CD4-positive, alpha-beta T cell (primary cell): ENCODE measurements at regions not wholly inside any gene's neighbourhood (a gene's known extent, or its start where the extent isn't known, plus 50 kb on each side); places are given as distances from the start of the nearest gene placed in this dataset.

Source experiments
- ATAC-seq: fragments of 200-7000 bp; cut with Tn5 transposase; one replicate; pipeline ENCODE4 v1.10.0; 2022; ENCODE audit warnings: mild to moderate bottlenecking; ENCODE audit not compliant: poor library complexity
- CTCF ChIA-PET: fragments of 350-600 bp; sonication (Branson Sonifier 250); formaldehyde crosslinking; loops from one replicate; lab custom pipeline; 2021; ENCODE audit warnings: antibody characterized with exemption, inconsistent platforms; lab: Charles Lee
- POLR2A ChIA-PET: fragments of 350-600 bp; sonication (Branson Sonifier 250); formaldehyde crosslinking; loops from one replicate; lab custom pipeline; 2021; ENCODE audit warnings: antibody characterized with exemption, inconsistent platforms; lab: Charles Lee
- DNase-seq, 14 experiments: peaks; one replicate each; pipeline ENCODE4 v3.0.0-alpha.2; 2013 to 2020; ENCODE audit warnings: mixed read lengths in 2 of 14
- H3K27ac ChIP-seq, 2 donors: one replicate each; pipeline versions ENCODE4 v1.5.1 to v1.7.0; 2013; ENCODE audit warnings: low read length in 2 of 2, low read depth in 1 of 2, mild to moderate bottlenecking in 1 of 2
- H3K27me3 ChIP-seq, 2 experiments: 1 replicate in 1 of 2; 2 replicates in 1 of 2; pipeline versions ENCODE4 v1.6.1 to v1.7.0; 2013; ENCODE audit warnings: low read length in 2 of 2, control low read depth in 1 of 2, mild to moderate bottlenecking in 1 of 2, moderate library complexity in 1 of 2; ENCODE audit not compliant: insufficient read depth in 2 of 2, control insufficient read depth in 1 of 2
- H3K36me3 ChIP-seq: one replicate; pipeline ENCODE4 v1.6.1; 2013; ENCODE audit warnings: low read length, control low read depth; ENCODE audit not compliant: insufficient read depth
- H3K4me1 ChIP-seq: one replicate; pipeline ENCODE4 v1.6.1; 2013; ENCODE audit warnings: low read length, control low read depth; ENCODE audit not compliant: insufficient read depth
- H3K4me3 ChIP-seq: one replicate; pipeline ENCODE4 v1.5.1; 2013; ENCODE audit warnings: mild to moderate bottlenecking, low read length, moderate library complexity
- H3K9me3 ChIP-seq, 2 experiments: 1 replicate in 1 of 2; 2 replicates in 1 of 2; pipeline versions ENCODE4 v1.6.1 to v1.7.0; 2013; ENCODE audit warnings: low read length in 2 of 2, mild to moderate bottlenecking in 2 of 2, control low read depth in 1 of 2, moderate library complexity in 1 of 2; ENCODE audit not compliant: control insufficient read depth in 1 of 2, insufficient read depth in 1 of 2
- H3K27ac Mint-ChIP-seq: one replicate; pipeline ENCODE4 v1.8.0; 2020; ENCODE audit warnings: mixed read lengths
- H3K27me3 Mint-ChIP-seq: one replicate; pipeline ENCODE4 v1.8.0; 2021; ENCODE audit warnings: mixed read lengths
- H3K36me3 Mint-ChIP-seq: one replicate; pipeline ENCODE4 v1.8.0; 2021; ENCODE audit warnings: low read depth, mixed read lengths
- H3K4me1 Mint-ChIP-seq: one replicate; pipeline ENCODE4 v1.8.0; 2021; ENCODE audit warnings: low read depth, mixed read lengths
- H3K4me3 Mint-ChIP-seq: one replicate; pipeline ENCODE4 v1.8.0; 2020; ENCODE audit warnings: mild to moderate bottlenecking, mixed read lengths
- H3K9me3 Mint-ChIP-seq: one replicate; pipeline ENCODE4 v1.8.0; 2020; ENCODE audit warnings: mixed read lengths
- CTCF ChIP-seq: fragments of 200-600 bp; IDR thresholded peaks from one replicate; pipeline ENCODE4 v1.8.0; 2022; ENCODE audit warnings: antibody characterized with exemption, mild to moderate bottlenecking
- intact Hi-C, 2 experiments: fragments of 100-400 bp; cut with DNase I in 1 of 2; cut with micrococcal nuclease in 1 of 2; formaldehyde crosslinking; loops; one replicate each; pipeline versions ENCODE4 v1.15.1 to v1.9.0; 2023 to 2025; cut with DNase I, micrococcal nuclease

GRCh38 chr13:44221657-44222056 is 152.0 kb upstream of the SERP2 start:
- H3K4me3 ChIP-seq = no peak overlapping the region
- no peak for ATAC-seq
- POLR2A ChIA-PET = no interaction called here
- no peak overlapping the region for H3K27ac Mint-ChIP-seq
- TF ChIP-seq CTCF = no peak
- H3K36me3 ChIP-seq = no peaks in the 10 kb centered on the region
- DNase-seq = no peak
- no peaks in the 10 kb centered on the region for H3K9me3 ChIP-seq
- intact Hi-C loops = no loop called here
- no peaks in the 10 kb centered on the region for H3K27me3 Mint-ChIP-seq
- no peak overlapping the region for H3K27ac ChIP-seq
- no peaks in the 10 kb centered on the region for H3K4me1 ChIP-seq
- H3K4me3 Mint-ChIP-seq = no peak overlapping the region
- CTCF ChIA-PET = no interaction called here
- H3K4me1 Mint-ChIP-seq = no peaks in the 10 kb centered on the region
- no peaks in the 10 kb centered on the region for H3K36me3 Mint-ChIP-seq
- H3K9me3 Mint-ChIP-seq = no peaks in the 10 kb centered on the region
- no peaks in the 10 kb centered on the region for H3K27me3 ChIP-seq

GRCh38 chr13:44223770-44224444 is 149.7 kb upstream of the SERP2 start:
- CTCF ChIA-PET = interaction anchor here (0.6 to 2.3 kb wide), 3 partner anchors 10 to 86 kb away, joined by 3 to 5 read pairs (median 4); no protein-coding TSS in a partner anchor
- intact Hi-C loops = no loop called here
- H3K4me3 Mint-ChIP-seq = no peak overlapping the region

GRCh38 chr13:44224450-44225149 is 149.0 kb upstream of the SERP2 start:
- ATAC-seq = no peak
- no peak overlapping the region for H3K27ac Mint-ChIP-seq
- H3K27ac ChIP-seq = no peak overlapping the region
- no peaks in the 10 kb centered on the region for H3K9me3 ChIP-seq
- H3K36me3 ChIP-seq = no peaks in the 10 kb centered on the region
- no peaks in the 10 kb centered on the region for H3K27me3 Mint-ChIP-seq
- H3K4me1 Mint-ChIP-seq = no peaks in the 10 kb centered on the region
- no peak for TF ChIP-seq CTCF
- no peak overlapping the region for H3K4me3 Mint-ChIP-seq
- no peak overlapping the region for H3K4me3 ChIP-seq
- no peaks in the 10 kb centered on the region for H3K4me1 ChIP-seq
- H3K36me3 Mint-ChIP-seq = no peaks in the 10 kb centered on the region
- ChIA-PET POLR2A (interaction anchor here (0.6 kb wide), 1 partner anchor 35 kb away, joined by 3 read pairs; no protein-coding TSS in a partner anchor), CTCF (interaction anchor here (2.3 kb wide), 1 partner anchor 33 kb away, joined by 5 read pairs; no protein-coding TSS in a partner anchor)
- H3K9me3 Mint-ChIP-seq = no peaks in the 10 kb centered on the region
- no peak for DNase-seq
- intact Hi-C loops = no loop called here
- H3K27me3 ChIP-seq = no peaks in the 10 kb centered on the region

More at GRCh38 chr13:44223770-44224444, 149.7 kb upstream of the SERP2 start:
- no peak for DNase-seq
- H3K9me3 ChIP-seq = no peaks in the 10 kb centered on the region
- no peaks in the 10 kb centered on the region for H3K36me3 ChIP-seq
- H3K4me3 ChIP-seq = no peak overlapping the region
- H3K27me3 ChIP-seq = no peaks in the 10 kb centered on the region
- TF ChIP-seq CTCF = no peak
- Mint-ChIP-seq H3K36me3 (no peaks in the 10 kb centered on the region), H3K9me3 (no peaks in the 10 kb centered on the region), H3K27me3 (no peaks in the 10 kb centered on the region), H3K27ac (no peak overlapping the region), H3K4me1 (no peaks in the 10 kb centered on the region)
- POLR2A ChIA-PET = no interaction called here
- ATAC-seq = no peak
- H3K4me1 ChIP-seq = no peaks in the 10 kb centered on the region
- H3K27ac ChIP-seq = no peak overlapping the region
